ENCODE measurements at regions not wholly inside any gene's neighbourhood (a gene's known extent, or its start where the extent isn't known, plus 50 kb on each side); places are given as distances from the start of the nearest gene placed in this dataset.

DNA sequence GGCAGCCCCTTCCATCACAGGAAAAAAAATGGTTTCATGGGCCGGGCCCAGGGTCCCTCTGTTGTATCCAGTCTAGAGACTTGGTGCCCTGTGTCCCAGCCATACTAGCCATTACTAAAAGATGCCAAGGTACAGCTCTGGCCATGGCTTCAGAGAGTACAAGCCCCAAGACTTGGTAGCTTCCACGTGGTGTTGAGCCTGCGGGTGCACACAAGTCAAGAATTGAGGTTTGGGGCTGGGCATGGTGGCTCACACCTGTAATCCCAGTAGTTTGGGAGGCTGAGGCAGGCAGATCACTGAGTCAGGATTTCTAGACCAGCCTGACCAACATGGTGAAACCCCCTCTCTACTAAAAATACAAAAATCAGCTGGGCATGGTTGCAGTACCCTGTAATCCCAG, 214.3 kb downstream of the LIG4 start:
- no peak overlapping the region for H3K4me3 Mint-ChIP-seq
- H3K27ac Mint-ChIP-seq: no peak overlapping the region
- no peaks in the 10 kb centered on the region for H3K36me3 Mint-ChIP-seq
- ATAC-seq (no peak), DNase-seq (ENCODE audit: low spot score in 2 of 2) (no peak)
- no peaks in the 10 kb centered on the region for H3K4me1 Mint-ChIP-seq
- H3K9me3 Mint-ChIP-seq: peaks cover 14% of the 10 kb centered on the region

GRCh38 chr13:107999751-108000150, 215.6 kb downstream of the LIG4 start:
- Mint-ChIP-seq H3K4me1 (no peaks in the 10 kb centered on the region), H3K9me3 (peaks cover 17% of the 10 kb centered on the region), H3K27ac (no peak overlapping the region), H3K36me3 (no peaks in the 10 kb centered on the region), H3K4me3 (no peak overlapping the region)
- ATAC-seq: no peak
- DNase-seq (ENCODE audit: low spot score in 2 of 2): no peak

GRCh38 chr13:107994137-107994536, 221.2 kb downstream of the LIG4 start:
- H3K4me1 Mint-ChIP-seq: no peaks in the 10 kb centered on the region
- peaks cover 16% of the 10 kb centered on the region for H3K9me3 Mint-ChIP-seq
- no peak overlapping the region for H3K4me3 Mint-ChIP-seq

DNA sequence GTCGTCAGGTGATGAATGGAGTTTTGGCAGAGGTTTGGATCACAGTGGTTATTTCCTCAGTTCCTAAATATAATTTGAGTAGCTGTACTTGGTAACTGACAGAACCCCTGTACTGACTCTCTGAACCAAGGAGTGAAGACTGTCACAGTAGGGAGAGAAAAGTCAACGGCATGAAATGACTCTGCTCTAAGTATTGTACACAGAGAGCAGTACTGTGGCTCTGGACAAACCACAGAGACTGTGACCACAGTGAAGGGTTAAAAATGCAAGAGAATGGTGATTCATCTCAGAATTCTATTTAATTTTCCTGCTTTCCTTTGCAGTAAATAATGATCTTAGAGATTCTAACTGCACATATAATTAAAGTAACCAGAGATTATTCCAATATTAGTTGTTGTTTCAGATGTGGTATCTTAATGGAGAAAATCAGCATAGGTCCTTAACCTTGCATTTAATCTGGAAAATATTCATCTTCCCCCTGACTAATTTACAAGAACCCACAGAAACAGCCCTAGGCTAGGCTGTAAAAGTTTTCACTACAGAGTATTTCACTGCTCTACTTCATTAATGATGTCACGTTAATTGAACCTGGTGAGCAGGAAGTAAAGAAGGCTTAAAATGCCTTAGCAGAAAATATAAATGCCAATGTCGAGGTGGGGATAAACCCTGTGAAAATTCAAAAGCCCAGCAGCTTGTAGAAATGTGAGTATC, 221.9 kb downstream of the LIG4 start:
- Mint-ChIP-seq H3K9me3 (peaks cover 14% of the 10 kb centered on the region), H3K27ac (no peak overlapping the region), H3K4me3 (no peak overlapping the region), H3K4me1 (no peaks in the 10 kb centered on the region), H3K36me3 (no peaks in the 10 kb centered on the region)
- ATAC-seq (no peak), DNase-seq (ENCODE audit: low spot score in 2 of 2) (no peak)

More at GRCh38 chr13:107994137-107994536, 221.2 kb downstream of the LIG4 start:
- Mint-ChIP-seq H3K27ac (no peak overlapping the region), H3K36me3 (no peaks in the 10 kb centered on the region)
- DNase-seq (ENCODE audit: low spot score in 2 of 2) (no peak), ATAC-seq (no peak)

- Mint-ChIP-seq H3K4me3 (no peak overlapping the region), H3K36me3 (no peaks in the 10 kb centered on the region), H3K27ac (no peak overlapping the region), H3K4me1 (no peaks in the 10 kb centered on the region), H3K9me3 (peaks cover 13% of the 10 kb centered on the region)
- ATAC-seq (no peak), DNase-seq (ENCODE audit: low spot score in 2 of 2) (no peak)
These were observed 222.8 kb downstream of the LIG4 start for GRCh38 chr13:107992542-107992941.

- no peak overlapping the region for H3K4me3 Mint-ChIP-seq
- DNase-seq (ENCODE audit: low spot score in 2 of 2) (no peak), ATAC-seq (no peak)
- H3K36me3 Mint-ChIP-seq: no peaks in the 10 kb centered on the region
- H3K9me3 Mint-ChIP-seq: peaks cover 13% of the 10 kb centered on the region
- H3K4me1 Mint-ChIP-seq: no peaks in the 10 kb centered on the region
- no peak overlapping the region for H3K27ac Mint-ChIP-seq
These were observed 238.2 kb downstream of the LIG4 start for GRCh38 chr13:107977071-107977574.

DNA sequence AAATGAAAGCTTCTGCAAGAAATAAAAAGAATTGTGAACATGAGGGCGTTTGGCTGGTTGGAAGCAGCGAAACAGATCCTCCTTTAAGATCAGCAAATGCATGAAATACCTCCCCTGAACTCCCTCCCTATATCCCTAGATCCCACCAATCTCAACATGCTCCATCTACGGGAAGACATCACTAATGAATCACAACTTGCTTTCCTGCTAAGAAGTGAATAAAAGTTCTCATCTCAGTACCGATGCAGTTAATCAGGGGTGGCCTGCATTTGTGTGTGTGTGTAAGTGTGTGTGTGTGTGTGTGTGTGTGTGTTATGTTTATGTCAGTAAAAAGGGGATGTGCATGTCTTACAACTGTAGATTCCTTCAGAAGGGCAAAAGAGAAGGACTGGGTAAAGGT, 238.7 kb downstream of the LIG4 start:
- no peak overlapping the region for H3K4me3 Mint-ChIP-seq
- H3K36me3 Mint-ChIP-seq: no peaks in the 10 kb centered on the region
- H3K9me3 Mint-ChIP-seq: peaks cover 12% of the 10 kb centered on the region
- no peak overlapping the region for H3K27ac Mint-ChIP-seq
- DNase-seq (ENCODE audit: low spot score in 2 of 2) (no peak), ATAC-seq (no peak)
- H3K4me1 Mint-ChIP-seq: no peaks in the 10 kb centered on the region

GRCh38 chr13:107974409-107974808, 240.9 kb downstream of the LIG4 start:
- ATAC-seq: no peak
- peaks cover 10% of the 10 kb centered on the region for H3K9me3 Mint-ChIP-seq
- no peak for DNase-seq (ENCODE audit: low spot score in 2 of 2)
- no peaks in the 10 kb centered on the region for H3K4me1 Mint-ChIP-seq
- H3K36me3 Mint-ChIP-seq: no peaks in the 10 kb centered on the region
- no peak overlapping the region for H3K27ac Mint-ChIP-seq
- H3K4me3 Mint-ChIP-seq: no peak overlapping the region

GRCh38 chr13:107969546-107969945, 245.8 kb downstream of the LIG4 start:
- DNase-seq (ENCODE audit: low spot score in 2 of 2): no peak
- H3K36me3 Mint-ChIP-seq: no peaks in the 10 kb centered on the region
- peaks cover 7% of the 10 kb centered on the region for H3K9me3 Mint-ChIP-seq
- no peak overlapping the region for H3K27ac Mint-ChIP-seq
- H3K4me3 Mint-ChIP-seq: no peak overlapping the region
- ATAC-seq: no peak
- no peaks in the 10 kb centered on the region for H3K4me1 Mint-ChIP-seq

DNA sequence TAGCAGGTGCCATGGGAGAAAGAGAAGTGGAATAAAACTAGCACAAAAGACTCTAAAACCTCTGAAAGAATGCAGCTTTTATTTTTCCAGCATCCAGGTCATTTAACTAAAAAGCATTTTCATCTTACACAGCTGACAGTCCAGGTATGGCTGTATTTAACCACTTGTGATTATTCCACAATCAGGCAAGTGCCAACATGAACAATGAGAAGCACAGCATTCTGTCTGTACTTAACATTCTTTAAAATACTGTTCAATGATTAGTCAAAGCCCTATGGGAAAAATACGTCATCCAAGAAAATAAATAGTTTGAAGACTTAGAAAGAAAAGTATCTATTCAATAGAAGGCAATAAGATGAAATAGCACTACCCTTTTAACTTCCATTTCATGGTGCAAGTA, 246.9 kb downstream of the LIG4 start:
- no peaks in the 10 kb centered on the region for H3K4me1 Mint-ChIP-seq
- ATAC-seq (no peak), DNase-seq (ENCODE audit: low spot score in 2 of 2) (no peak)
- H3K4me3 Mint-ChIP-seq: no peak overlapping the region
- H3K9me3 Mint-ChIP-seq: peaks cover 7% of the 10 kb centered on the region
- no peaks in the 10 kb centered on the region for H3K36me3 Mint-ChIP-seq
- no peak overlapping the region for H3K27ac Mint-ChIP-seq

DNA sequence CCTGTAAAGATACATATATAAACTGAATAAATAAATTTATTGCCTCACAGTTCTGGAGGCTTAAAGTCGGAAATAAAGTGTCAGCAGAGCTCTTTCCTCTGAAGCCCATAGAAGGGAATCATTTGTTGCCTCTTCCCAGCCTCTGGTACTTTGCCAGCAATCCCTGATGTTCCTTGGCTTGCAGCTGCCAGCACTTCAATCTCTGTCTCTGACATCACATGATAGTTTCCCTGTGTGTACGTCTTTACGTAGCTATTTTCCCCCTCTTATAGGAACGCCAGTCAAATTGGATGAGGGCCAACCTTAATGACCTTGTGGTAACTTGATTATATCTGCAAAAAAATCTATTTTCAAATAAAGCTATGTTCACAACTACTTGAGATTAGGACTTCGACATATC, 250.9 kb downstream of the LIG4 start:
- no peak for ATAC-seq
- Mint-ChIP-seq H3K36me3 (no peaks in the 10 kb centered on the region), H3K4me3 (no peak overlapping the region), H3K4me1 (no peaks in the 10 kb centered on the region), H3K9me3 (peaks cover 9% of the 10 kb centered on the region), H3K27ac (no peak overlapping the region)
- DNase-seq (ENCODE audit: low spot score in 2 of 2): no peak

DNA sequence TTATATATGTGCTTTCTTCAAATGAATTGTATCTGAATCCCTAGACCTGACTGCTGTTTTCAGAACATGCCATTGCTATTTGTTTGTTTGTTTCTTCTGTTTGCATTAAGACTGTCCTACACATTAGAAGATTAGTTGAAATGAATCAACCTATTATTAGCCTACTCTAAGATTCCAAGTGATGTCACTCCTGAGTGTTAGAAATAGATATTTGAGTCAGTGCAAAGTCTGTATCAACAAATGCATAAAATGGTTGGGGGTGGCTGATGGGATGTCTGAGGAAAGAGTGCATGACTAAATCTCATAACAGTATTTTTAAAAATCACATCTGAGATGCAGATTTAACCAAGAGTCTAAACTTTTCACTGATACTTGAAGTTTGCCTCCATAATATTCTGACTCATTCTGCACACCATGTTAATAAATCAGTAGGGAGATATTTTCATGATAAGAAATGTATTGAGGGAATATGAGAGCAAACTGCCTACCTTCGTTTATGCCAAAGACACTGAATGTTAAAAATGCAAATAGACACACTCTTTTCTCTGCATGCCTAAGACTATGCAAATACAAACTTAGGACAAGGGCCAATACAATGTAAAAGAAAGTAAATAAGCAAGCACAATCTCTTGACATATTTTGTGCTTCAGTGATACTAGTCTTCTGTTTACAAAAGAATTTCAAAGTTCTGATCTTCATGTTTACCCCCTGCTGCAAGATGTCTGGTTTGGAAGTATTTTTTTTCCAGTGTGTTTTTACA, 253.3 kb downstream of the LIG4 start:
- Mint-ChIP-seq H3K36me3 (no peaks in the 10 kb centered on the region), H3K4me3 (no peak overlapping the region), H3K9me3 (peaks cover 9% of the 10 kb centered on the region), H3K4me1 (no peaks in the 10 kb centered on the region), H3K27ac (no peak overlapping the region)
- DNase-seq (ENCODE audit: low spot score in 2 of 2) (no peak), ATAC-seq (no peak)

GRCh38 chr13:107960301-107960700, 255.0 kb downstream of the LIG4 start:
- Mint-ChIP-seq H3K4me3 (no peak overlapping the region), H3K27ac (no peak overlapping the region), H3K36me3 (no peaks in the 10 kb centered on the region), H3K4me1 (no peaks in the 10 kb centered on the region), H3K9me3 (peaks cover 16% of the 10 kb centered on the region)
- ATAC-seq (no peak), DNase-seq (ENCODE audit: low spot score in 2 of 2) (no peak)

DNA sequence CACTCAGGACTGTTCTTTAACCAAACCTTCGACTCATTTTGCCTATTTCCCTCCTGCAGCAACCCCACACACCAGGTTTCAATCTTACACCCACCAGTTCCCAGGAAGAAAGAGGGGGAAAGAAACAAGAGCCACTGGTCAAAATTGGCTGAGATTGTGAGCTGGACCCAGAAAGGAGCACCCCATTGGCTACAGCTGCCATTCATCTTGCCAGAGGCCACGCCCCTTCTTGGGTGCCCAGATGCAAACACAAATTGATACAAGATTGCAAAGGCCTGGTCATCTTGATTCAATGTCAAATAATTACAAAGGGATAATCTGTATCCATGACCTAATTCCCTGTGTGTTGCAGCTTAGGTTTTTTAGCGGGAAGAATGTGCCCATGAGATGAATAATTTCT, 258.4 kb downstream of the LIG4 start:
- no peak for ATAC-seq
- H3K36me3 Mint-ChIP-seq: no peaks in the 10 kb centered on the region
- no peak overlapping the region for H3K27ac Mint-ChIP-seq
- no peak overlapping the region for H3K4me3 Mint-ChIP-seq
- peaks cover 14% of the 10 kb centered on the region for H3K9me3 Mint-ChIP-seq
- no peaks in the 10 kb centered on the region for H3K4me1 Mint-ChIP-seq
- no peak for DNase-seq (ENCODE audit: low spot score in 2 of 2)

GRCh38 chr13:107942030-107942617, 273.2 kb downstream of the LIG4 start:
- no peaks in the 10 kb centered on the region for H3K36me3 Mint-ChIP-seq
- H3K4me1 Mint-ChIP-seq: no peaks in the 10 kb centered on the region
- ATAC-seq (no peak), DNase-seq (ENCODE audit: low spot score in 2 of 2) (no peak)
- no peak overlapping the region for H3K4me3 Mint-ChIP-seq
- H3K27ac Mint-ChIP-seq: no peak overlapping the region
- H3K9me3 Mint-ChIP-seq: peaks cover 17% of the 10 kb centered on the region

All from stimulated activated effector memory CD8-positive, alpha-beta T cell treated with anti-CD3 and anti-CD28 coated beads, Interleukin-12 subunit alpha, Interleukin-12 subunit beta, amount 100 ng/mL, for 72 hours (primary cell).